RWPE2 (cell line): ENCODE measurements at regions not wholly inside any gene's neighbourhood (a gene's known extent, or its start where the extent isn't known, plus 50 kb on each side); places are given as distances from the start of the nearest gene placed in this dataset.

ENCODE experiments used
- ATAC-seq: fragments of 200-7000 bp; cut with Tn5 transposase; 3 replicates; pipeline ENCODE4 v1.9.1; 2021; ENCODE audit warnings: low read depth
- DNase-seq: peaks from one replicate; pipeline ENCODE4 v3.0.0-alpha.2; 2020; ENCODE audit warnings: low spot score
- H3K27ac ChIP-seq: fragments of 450-650 bp; 2 replicates; pipeline ENCODE4 v1.5.1; 2017; ENCODE audit warnings: mild to moderate bottlenecking; ENCODE audit not compliant: poor library complexity, severe bottlenecking
- H3K27me3 ChIP-seq: fragments of 250-450 bp; sonication (Bioruptor Pico); 2 replicates; pipeline ENCODE4 v1.5.1; 2021; ENCODE audit warnings: mild to moderate bottlenecking, moderate library complexity; ENCODE audit not compliant: insufficient read depth, poor library complexity, severe bottlenecking
- H3K36me3 ChIP-seq: fragments of 250-450 bp; sonication (Bioruptor Pico); 2 replicates; pipeline ENCODE4 v1.5.1; 2020; ENCODE audit warnings: low read depth, mild to moderate bottlenecking, moderate library complexity
- H3K4me1 ChIP-seq: fragments of 250-450 bp; sonication (Bioruptor Pico); 2 replicates; pipeline ENCODE4 v1.5.1; 2021; ENCODE audit warnings: mild to moderate bottlenecking, moderate library complexity; ENCODE audit not compliant: insufficient read depth, poor library complexity, severe bottlenecking
- H3K4me3 ChIP-seq: fragments of 250-450 bp; sonication (Bioruptor Pico); 2 replicates; pipeline ENCODE4 v1.5.1; 2021; ENCODE audit warnings: mild to moderate bottlenecking, moderate library complexity; ENCODE audit not compliant: severe bottlenecking
- H3K9me3 ChIP-seq: fragments of 250-450 bp; sonication (Bioruptor Pico); 2 replicates; pipeline ENCODE4 v1.5.1; 2021; ENCODE audit warnings: mild to moderate bottlenecking, moderate library complexity; ENCODE audit not compliant: severe bottlenecking
- TF ChIP-seq, protein P1 (sequence below): fragments of 450-650 bp; IDR thresholded peaks from one replicate; pipeline ENCODE4 v1.5.1; 2017; ENCODE audit warnings: mild to moderate bottlenecking, moderate library complexity; ENCODE audit not compliant: poor library complexity, severe bottlenecking

DNA sequence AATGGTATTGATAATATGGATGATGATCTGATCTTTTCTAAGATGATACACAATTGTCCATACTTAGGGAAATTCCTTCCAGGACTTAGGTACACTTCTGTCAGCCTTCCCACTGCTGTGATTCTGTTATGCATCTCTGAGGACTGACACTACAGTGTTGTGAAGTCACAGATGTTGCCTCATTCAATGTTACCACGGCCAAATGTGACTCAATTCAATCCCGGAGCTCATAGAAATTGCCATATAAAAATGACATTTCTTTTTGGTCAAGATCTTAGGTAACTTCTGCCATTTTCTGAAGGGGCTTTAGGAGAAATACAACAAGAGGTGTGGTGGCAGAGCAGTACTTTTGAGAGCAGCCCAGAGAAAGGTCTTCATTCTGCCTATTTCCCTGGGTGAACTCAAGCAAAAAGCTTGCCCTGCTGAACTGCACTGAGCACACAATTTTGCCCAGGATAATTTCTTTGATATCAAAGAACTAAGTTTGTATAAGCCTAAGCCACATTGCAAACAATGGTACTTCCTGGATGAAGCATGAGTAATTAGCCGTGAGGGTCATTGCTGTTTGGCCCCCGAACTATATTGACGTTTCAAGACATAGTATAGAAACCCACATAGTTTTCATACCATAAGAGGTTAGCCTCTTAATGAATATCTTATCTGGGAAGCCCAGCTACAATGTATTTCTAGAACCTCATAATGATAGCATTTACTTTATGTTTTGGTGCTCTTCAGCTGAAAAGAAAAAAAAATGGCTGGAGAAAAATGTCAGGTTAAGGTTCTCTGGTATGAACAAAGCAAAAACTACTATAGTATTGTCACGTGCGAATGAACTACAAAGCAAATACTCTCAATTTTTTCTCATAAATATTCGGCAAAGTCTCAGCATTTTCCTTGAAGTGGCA lies 437.4 kb downstream of the MEIS1 start:
- no peaks in the 10 kb centered on the region for H3K36me3 ChIP-seq
- peaks cover 27% of the 10 kb centered on the region for H3K4me1 ChIP-seq
- ATAC-seq (peak; percentile 42; the same call in 1 of the 3 replicates), DNase-seq (no peak)
- H3K9me3 ChIP-seq = no peaks in the 10 kb centered on the region
- TF ChIP-seq, protein P1, sequence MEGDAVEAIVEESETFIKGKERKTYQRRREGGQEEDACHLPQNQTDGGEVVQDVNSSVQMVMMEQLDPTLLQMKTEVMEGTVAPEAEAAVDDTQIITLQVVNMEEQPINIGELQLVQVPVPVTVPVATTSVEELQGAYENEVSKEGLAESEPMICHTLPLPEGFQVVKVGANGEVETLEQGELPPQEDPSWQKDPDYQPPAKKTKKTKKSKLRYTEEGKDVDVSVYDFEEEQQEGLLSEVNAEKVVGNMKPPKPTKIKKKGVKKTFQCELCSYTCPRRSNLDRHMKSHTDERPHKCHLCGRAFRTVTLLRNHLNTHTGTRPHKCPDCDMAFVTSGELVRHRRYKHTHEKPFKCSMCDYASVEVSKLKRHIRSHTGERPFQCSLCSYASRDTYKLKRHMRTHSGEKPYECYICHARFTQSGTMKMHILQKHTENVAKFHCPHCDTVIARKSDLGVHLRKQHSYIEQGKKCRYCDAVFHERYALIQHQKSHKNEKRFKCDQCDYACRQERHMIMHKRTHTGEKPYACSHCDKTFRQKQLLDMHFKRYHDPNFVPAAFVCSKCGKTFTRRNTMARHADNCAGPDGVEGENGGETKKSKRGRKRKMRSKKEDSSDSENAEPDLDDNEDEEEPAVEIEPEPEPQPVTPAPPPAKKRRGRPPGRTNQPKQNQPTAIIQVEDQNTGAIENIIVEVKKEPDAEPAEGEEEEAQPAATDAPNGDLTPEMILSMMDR = no peak
- H3K27ac ChIP-seq = no peak overlapping the region
- H3K27me3 ChIP-seq = no peaks in the 10 kb centered on the region
- no peak overlapping the region for H3K4me3 ChIP-seq

DNA sequence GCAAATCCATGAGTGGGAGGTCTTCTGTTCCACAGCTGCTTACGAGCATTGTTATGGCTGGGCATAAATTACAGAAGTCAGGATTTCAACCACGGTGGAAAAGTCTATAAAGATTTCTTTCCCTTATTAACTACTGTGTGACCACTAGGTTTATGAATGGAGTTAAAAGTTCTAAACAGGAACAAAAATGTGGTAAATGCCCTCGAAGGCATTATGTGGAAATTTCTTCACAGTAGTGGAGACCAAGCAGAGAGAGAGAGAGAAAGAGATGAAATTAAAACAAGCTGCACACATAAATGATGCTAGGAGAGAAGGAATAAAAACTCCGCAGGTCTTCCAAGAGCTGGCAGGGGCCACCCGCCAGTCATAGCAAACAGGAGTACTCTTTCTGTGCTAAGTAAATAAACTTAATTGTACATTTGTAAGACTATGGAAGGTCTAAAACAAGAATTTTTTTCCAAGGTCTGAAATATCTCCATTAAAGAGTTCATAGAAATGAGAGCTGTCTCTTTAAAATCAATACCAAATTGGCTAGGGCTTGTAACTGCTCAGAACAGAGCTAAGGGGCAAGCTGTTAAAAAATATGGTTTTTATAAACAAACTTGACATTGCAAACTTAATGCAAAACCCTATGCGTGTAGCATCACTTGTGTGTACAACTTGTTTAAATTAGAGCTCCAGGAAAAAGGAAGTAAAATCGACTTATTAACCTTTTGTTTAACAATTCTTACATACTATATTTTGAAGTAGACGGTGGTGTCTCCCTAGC lies 438.2 kb downstream of the MEIS1 start:
- no peaks in the 10 kb centered on the region for H3K9me3 ChIP-seq
- no peaks in the 10 kb centered on the region for H3K36me3 ChIP-seq
- DNase-seq = no peak
- H3K4me3 ChIP-seq = no peak overlapping the region
- H3K27me3 ChIP-seq = no peaks in the 10 kb centered on the region
- H3K27ac ChIP-seq = no peak overlapping the region
- TF ChIP-seq, protein P1 = no peak
- no peak for ATAC-seq
- H3K4me1 ChIP-seq = peaks cover 27% of the 10 kb centered on the region

DNA sequence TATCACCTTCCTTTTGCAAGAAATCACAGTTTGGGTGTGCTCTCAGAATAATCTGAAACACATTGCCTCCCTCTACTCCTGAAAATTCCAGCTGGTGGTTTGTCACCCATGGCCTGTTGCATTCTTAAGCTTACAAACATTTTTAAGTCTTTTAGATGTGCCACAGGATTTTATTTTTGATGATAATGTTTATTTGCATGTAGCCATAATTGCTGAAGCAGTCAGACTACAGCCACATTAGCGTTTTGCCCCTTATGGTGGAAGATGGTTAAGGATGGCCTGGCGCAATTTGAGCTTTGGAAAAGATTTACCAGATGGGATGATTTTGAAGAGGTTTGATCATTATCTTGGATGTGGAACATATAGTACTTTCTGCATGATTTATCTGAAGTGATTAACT lies 439.5 kb downstream of the MEIS1 start:
- Histone ChIP-seq H3K27me3 (no peaks in the 10 kb centered on the region), H3K27ac (no peak overlapping the region), H3K9me3 (no peaks in the 10 kb centered on the region), H3K4me1 (peaks cover 18% of the 10 kb centered on the region), H3K36me3 (no peaks in the 10 kb centered on the region), H3K4me3 (no peak overlapping the region)
- DNase-seq (no peak), ATAC-seq (no peak)
- TF ChIP-seq, protein P1 = no peak

DNA sequence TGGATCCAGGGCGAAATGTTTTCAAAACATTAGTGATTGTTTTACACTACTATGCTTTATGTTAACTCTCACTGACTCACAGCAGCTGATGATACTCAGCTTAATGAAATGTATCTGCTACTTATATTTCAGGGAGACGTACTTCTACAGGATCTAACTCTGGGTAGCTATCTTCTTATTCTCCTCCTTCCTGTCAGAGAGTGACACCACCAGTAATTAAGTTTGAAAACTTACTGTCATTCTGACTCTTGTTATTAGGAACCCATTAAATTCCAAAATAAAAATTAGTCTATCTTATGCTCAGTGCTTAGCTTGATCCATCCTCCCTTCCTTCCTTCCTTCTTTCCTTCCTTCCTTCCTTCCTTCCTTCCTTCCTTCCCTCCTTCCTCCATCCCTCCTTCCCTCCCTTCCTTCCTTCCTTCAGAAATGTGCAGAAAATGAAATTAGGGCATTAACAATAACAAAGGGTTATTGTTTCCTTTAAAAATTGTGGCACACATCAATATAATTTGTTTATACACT lies 441.1 kb downstream of the MEIS1 start:
- no peak for DNase-seq
- Histone ChIP-seq H3K4me1 (peaks cover 15% of the 10 kb centered on the region), H3K4me3 (no peak overlapping the region), H3K27me3 (no peaks in the 10 kb centered on the region), H3K9me3 (peaks cover 3% of the 10 kb centered on the region), H3K27ac (no peak overlapping the region), H3K36me3 (no peaks in the 10 kb centered on the region)
- TF ChIP-seq, protein P1 = no peak
- no peak for ATAC-seq
